ENCODE measurements at regions not wholly inside any gene's neighbourhood (a gene's known extent, or its start where the extent isn't known, plus 50 kb on each side); places are given as distances from the start of the nearest gene placed in this dataset.
"Not testable (repeated sequence)": the region's sequence is repeated elsewhere in the genome, so short reads cannot be mapped to it uniquely, and the experiment has no call there.

DNA sequence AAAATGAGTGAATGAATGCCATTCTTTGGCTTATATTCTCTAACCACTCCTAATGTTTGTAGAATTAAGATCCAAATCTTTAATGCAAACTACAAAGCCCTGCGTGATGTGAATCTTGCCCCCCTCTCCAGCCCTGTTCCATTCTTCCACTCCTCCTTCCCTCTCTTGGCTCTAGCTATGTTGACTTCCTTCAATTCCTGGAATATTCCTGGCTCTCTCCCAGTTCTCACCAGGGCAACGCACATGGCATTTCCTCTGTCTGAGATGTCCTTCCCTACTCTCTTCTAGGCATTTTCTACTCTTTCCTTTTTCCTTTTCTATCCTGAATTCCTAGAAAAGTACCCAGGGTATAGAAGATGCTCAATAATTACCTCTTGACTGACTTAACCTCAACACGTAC lies 446.0 kb upstream of the ADAMTS9 start:
- TF ChIP-seq, protein P1, sequence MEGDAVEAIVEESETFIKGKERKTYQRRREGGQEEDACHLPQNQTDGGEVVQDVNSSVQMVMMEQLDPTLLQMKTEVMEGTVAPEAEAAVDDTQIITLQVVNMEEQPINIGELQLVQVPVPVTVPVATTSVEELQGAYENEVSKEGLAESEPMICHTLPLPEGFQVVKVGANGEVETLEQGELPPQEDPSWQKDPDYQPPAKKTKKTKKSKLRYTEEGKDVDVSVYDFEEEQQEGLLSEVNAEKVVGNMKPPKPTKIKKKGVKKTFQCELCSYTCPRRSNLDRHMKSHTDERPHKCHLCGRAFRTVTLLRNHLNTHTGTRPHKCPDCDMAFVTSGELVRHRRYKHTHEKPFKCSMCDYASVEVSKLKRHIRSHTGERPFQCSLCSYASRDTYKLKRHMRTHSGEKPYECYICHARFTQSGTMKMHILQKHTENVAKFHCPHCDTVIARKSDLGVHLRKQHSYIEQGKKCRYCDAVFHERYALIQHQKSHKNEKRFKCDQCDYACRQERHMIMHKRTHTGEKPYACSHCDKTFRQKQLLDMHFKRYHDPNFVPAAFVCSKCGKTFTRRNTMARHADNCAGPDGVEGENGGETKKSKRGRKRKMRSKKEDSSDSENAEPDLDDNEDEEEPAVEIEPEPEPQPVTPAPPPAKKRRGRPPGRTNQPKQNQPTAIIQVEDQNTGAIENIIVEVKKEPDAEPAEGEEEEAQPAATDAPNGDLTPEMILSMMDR (IDR thresholded peaks at IDR 0.05): not testable (repeated sequence)
- not testable (repeated sequence) for TF ChIP-seq FOXM1 (IDR thresholded peaks at IDR 0.05; ENCODE audit: low read depth); POLR2AphosphoS5 (IDR thresholded peaks at IDR 0.05; ENCODE audit: low read depth, low read length); ELF1 (IDR thresholded peaks at IDR 0.05); RAD21 (IDR thresholded peaks at IDR 0.05; ENCODE audit: low read length); GABPA (IDR thresholded peaks at IDR 0.05; ENCODE audit: low read depth); EP300 (IDR thresholded peaks at IDR 0.05; ENCODE audit: borderline replicate concordance in 1 of 2, low read depth in 1 of 2, low read length in 1 of 2); RCOR1 (IDR thresholded peaks at IDR 0.05; ENCODE audit: low read length); JUND (IDR thresholded peaks at IDR 0.05); FOXJ3 (CRISPR knock-in tag; IDR thresholded peaks at IDR 0.05); FOSL2 (IDR thresholded peaks at IDR 0.05; ENCODE audit: borderline replicate concordance, low read depth)
